ENCODE measurements at regions not wholly inside any gene's neighbourhood (a gene's known extent, or its start where the extent isn't known, plus 50 kb on each side); places are given as distances from the start of the nearest gene placed in this dataset.

DNA sequence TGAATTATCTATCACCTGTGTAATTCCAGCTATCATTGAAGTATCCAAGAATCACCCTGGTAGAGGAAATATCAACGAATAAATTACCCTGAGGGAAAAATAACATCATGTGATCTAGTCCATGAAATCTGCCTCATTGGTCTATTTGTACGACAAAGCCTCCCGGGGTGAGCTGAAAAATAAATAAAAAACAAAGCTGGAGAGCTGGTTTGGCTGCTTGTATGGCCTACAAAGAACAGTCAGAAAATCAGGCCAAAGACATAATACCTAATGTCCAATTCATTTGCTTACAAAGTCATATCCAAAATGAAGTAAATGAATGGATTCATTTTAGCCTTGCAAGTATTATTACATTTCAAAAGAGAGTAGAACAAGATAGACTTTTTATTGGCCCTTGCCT lies 449.9 kb downstream of the KLF12 start:
- H3K4me3 ChIP-seq (ENCODE audit: low read depth, low read length), result no peak overlapping the region
- DNase-seq (ENCODE audit: low read depth), result no peak
- TF ChIP-seq CTCF (IDR thresholded peaks at IDR 0.05; ENCODE audit: insufficient read depth, low read depth, low read length, missing control alignments), result no peak

DNA sequence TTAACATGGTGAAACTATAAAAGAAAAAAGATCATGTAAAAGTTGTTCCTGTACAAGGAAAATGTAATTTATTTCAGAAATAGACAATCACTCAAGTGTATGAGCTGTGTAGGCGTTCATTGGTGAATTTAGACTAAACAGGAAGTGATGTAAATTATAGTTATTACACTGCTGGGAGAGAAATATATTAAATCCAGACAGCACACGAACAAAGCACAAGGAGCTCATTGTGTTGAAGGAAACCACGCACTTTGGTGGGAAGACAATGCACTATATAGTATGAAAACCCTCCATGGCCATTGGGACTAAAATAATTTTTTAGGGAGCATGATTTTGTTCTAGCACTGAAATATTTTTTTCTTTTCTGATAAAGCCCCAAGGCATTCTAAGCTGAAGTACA lies 450.5 kb downstream of the KLF12 start:
- TF ChIP-seq CTCF (IDR thresholded peaks at IDR 0.05; ENCODE audit: insufficient read depth, low read depth, low read length, missing control alignments), result no peak
- no peak for DNase-seq (ENCODE audit: low read depth)
- H3K4me3 ChIP-seq (ENCODE audit: low read depth, low read length), result no peak overlapping the region

DNA sequence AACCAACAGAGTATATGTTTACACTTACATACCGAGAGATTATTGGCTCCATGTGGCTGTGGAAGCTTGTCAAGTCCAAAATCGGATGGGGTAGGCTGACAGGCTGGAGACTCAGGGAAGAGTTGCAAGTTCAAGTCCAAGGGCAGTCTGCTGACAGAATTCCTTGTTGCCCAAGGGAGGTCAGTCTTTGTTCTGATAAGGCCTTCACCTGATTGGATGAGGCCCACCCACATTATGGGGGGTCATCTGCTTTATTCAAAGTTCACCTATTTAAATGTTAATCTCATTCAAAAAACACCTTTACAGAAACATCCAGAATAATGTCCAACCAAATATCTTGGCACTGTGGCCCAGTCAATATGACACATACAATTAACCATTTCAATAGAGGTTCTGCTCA lies 452.4 kb downstream of the KLF12 start:
- H3K4me3 ChIP-seq (ENCODE audit: low read depth, low read length), result no peak overlapping the region
- DNase-seq (ENCODE audit: low read depth), result no peak
- TF ChIP-seq CTCF (IDR thresholded peaks at IDR 0.05; ENCODE audit: insufficient read depth, low read depth, low read length, missing control alignments), result no peak

GRCh38 chr13:73681015-73681414 lies 453.2 kb downstream of the KLF12 start:
- no peak overlapping the region for H3K4me3 ChIP-seq (ENCODE audit: low read depth, low read length)
- no peak for DNase-seq (ENCODE audit: low read depth)

DNA sequence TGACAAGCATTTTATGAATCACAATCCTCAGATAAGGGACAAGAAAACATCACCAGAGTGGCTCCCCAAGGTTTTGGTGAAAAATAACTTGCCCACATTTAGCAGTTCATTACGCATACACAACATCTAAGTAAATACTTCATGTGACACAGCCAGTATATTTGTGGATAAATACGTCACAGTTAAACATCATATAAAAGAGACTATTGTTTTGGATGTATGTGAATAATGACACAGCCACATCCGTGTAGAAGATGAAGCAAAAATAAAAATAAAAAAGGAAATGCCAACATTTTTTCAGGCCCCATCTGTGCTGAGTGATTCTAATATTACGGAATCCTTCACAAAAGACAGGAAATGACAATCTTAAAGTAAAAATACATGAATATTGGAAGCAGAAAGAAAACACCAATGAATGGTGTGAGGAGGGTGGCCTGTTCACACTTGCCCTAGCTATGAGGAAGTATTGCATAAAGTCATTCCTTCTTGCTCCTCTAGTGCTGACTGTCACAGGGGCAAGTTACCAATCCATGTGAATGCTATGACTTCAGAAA lies 457.1 kb downstream of the KLF12 start:
- TF ChIP-seq CTCF (IDR thresholded peaks at IDR 0.05; ENCODE audit: insufficient read depth, low read depth, low read length, missing control alignments), result no peak
- no peak for DNase-seq (ENCODE audit: low read depth)
- H3K4me3 ChIP-seq (ENCODE audit: low read depth, low read length), result no peak overlapping the region

More at GRCh38 chr13:73681015-73681414, 453.2 kb downstream of the KLF12 start:
- TF ChIP-seq CTCF (IDR thresholded peaks at IDR 0.05; ENCODE audit: insufficient read depth, low read depth, low read length, missing control alignments), result no peak

DNA sequence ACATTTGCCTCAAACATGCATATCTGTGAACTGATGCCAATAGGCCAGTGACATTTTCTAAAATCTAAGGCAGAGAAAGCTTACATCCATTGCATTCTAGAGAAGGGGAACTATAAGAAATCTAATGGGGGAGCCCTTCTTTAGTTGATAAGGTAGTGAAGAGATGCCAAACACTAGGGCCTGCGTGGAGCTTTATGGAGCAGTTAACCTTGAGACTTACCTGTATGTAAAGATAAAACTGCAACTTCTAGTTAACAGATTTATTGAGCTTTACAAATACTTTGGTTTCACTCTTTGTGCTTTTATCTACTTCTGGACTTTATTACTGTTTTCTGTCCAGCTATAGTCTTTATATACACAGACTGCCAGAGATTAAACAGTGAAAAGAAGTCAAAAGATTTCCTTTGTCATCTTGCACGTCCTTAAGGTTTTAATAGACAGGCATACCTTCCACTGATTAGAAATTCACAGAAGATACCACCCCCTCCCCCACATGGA lies 457.6 kb downstream of the KLF12 start:
- TF ChIP-seq CTCF (IDR thresholded peaks at IDR 0.05; ENCODE audit: insufficient read depth, low read depth, low read length, missing control alignments), result no peak
- no peak overlapping the region for H3K4me3 ChIP-seq (ENCODE audit: low read depth, low read length)

DNA sequence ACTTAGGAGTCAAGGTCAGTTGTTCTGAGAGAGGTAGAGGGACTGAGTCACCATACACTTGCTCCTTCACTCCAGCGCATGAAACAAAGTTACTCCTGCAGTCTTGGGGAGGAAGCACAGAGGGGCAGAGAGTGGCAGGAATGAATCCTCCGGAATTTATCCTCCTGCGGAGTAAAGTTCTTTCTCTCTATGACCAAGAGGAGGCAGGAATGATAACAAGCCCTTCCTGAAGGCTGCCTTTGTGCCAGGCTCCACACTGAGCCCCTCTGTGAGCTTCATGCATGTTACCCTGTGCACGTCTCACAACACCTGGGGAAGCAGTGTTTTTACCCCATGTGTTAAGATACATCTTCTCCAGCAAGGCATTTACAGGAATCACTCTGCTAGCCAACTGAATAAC lies 458.4 kb downstream of the KLF12 start:
- H3K4me3 ChIP-seq (ENCODE audit: low read depth, low read length), result no peak overlapping the region
- DNase-seq (ENCODE audit: low read depth), result no peak
- TF ChIP-seq CTCF (IDR thresholded peaks at IDR 0.05; ENCODE audit: insufficient read depth, low read depth, low read length, missing control alignments), result no peak

More for the DNA sequence above, 457.6 kb downstream of the KLF12 start:
- no peak for DNase-seq (ENCODE audit: low read depth)

All from GM12865 (cell line).